ENCODE measurements at regions not wholly inside any gene's neighbourhood (a gene's known extent, or its start where the extent isn't known, plus 50 kb on each side); places are given as distances from the start of the nearest gene placed in this dataset.

DNA sequence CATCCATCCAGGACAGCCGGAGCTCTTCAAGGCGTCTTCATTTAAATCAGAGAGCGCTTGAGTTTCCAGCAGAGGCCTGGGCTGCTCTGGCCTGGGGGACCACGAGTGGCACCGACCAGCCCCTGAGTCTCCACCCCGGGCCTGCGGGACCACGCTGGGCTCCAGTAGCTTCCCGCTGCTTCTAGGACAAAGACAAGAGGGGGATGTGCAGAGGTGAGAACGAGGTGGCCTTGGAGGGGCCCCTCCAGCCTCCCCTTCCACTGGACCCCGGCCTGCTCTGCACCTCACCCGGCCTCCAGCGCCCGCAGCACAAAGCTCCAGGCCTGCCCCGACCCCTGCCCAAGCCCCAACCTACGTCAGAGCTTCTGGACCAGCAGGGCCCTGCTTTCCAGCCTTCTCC is 81.6 kb downstream of the IRX2 start:
- TF ChIP-seq EZH2phosphoT487 (IDR thresholded peaks at IDR 0.05; ENCODE audit: borderline replicate concordance, low read length): no peak
- TF ChIP-seq, protein P1, sequence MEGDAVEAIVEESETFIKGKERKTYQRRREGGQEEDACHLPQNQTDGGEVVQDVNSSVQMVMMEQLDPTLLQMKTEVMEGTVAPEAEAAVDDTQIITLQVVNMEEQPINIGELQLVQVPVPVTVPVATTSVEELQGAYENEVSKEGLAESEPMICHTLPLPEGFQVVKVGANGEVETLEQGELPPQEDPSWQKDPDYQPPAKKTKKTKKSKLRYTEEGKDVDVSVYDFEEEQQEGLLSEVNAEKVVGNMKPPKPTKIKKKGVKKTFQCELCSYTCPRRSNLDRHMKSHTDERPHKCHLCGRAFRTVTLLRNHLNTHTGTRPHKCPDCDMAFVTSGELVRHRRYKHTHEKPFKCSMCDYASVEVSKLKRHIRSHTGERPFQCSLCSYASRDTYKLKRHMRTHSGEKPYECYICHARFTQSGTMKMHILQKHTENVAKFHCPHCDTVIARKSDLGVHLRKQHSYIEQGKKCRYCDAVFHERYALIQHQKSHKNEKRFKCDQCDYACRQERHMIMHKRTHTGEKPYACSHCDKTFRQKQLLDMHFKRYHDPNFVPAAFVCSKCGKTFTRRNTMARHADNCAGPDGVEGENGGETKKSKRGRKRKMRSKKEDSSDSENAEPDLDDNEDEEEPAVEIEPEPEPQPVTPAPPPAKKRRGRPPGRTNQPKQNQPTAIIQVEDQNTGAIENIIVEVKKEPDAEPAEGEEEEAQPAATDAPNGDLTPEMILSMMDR (conservative IDR thresholded peaks at IDR 0.05; ENCODE audit: low read depth, low read length): no peak
